ENCODE measurements at regions not wholly inside any gene's neighbourhood (a gene's known extent, or its start where the extent isn't known, plus 50 kb on each side); places are given as distances from the start of the nearest gene placed in this dataset.

- no peaks in the 10 kb centered on the region for H4K20me1 ChIP-seq (ENCODE audit: insufficient read depth)
- TF ChIP-seq EZH2 (IDR thresholded peaks at IDR 0.05; ENCODE audit: insufficient read depth, poor library complexity, severe bottlenecking) (no peak), EZH2phosphoT487 (IDR thresholded peaks at IDR 0.05; ENCODE audit: insufficient read depth, low read depth) (no peak)
- no peak overlapping the region for H3K4me2 ChIP-seq (ENCODE audit: unreplicated experiment)
- no peak overlapping the region for H3K4me3 ChIP-seq
- no peaks in the 10 kb centered on the region for H3K79me2 ChIP-seq (ENCODE audit: insufficient read depth)
- H3K9ac ChIP-seq = no peak overlapping the region
- H3F3A ChIP-seq (ENCODE audit: insufficient read depth) = no peaks in the 10 kb centered on the region
- H3K27me3 ChIP-seq (replicated peaks; ENCODE audit: insufficient read depth) = no peaks in the 10 kb centered on the region
- no peak overlapping the region for H2AFZ ChIP-seq
- H3K36me3 ChIP-seq (ENCODE audit: low read depth) = no peaks in the 10 kb centered on the region
- no peak for DNase-seq
- H3K9me3 ChIP-seq (ENCODE audit: low read depth) = no peaks in the 10 kb centered on the region
- WGBS, 2 experiments (ENCODE audit: low coverage in 1 of 2, low lambda C conversion rate in 2 of 2, missing lambda C conversion rate in 2 of 2) = 17 to 18% methylated on average over 5 of the region's 5 CpGs
- H3K4me1 ChIP-seq (ENCODE audit: insufficient read depth) = no peaks in the 10 kb centered on the region
- no peak overlapping the region for H3K27ac ChIP-seq
- H3K9me2 ChIP-seq (ENCODE audit: insufficient read depth) = no peaks in the 10 kb centered on the region
- in situ Hi-C loops (cut with MboI) = no loop called here
Observed at GRCh38 chr2:81158505-81158904, 854.0 kb upstream of the LRRTM1 start.

GRCh38 chr2:81148323-81148722 lies 843.8 kb upstream of the LRRTM1 start:
- Histone ChIP-seq H3K9ac (no peak overlapping the region), H3K27ac (no peak overlapping the region), H3K9me2 (ENCODE audit: insufficient read depth) (no peaks in the 10 kb centered on the region), H3K4me3 (no peak overlapping the region), H3K4me1 (ENCODE audit: insufficient read depth) (no peaks in the 10 kb centered on the region), H3K79me2 (ENCODE audit: insufficient read depth) (no peaks in the 10 kb centered on the region), H3K36me3 (ENCODE audit: low read depth) (no peaks in the 10 kb centered on the region), H3F3A (ENCODE audit: insufficient read depth) (no peaks in the 10 kb centered on the region), H3K27me3 (replicated peaks; ENCODE audit: insufficient read depth) (no peaks in the 10 kb centered on the region), H2AFZ (no peak overlapping the region), H3K4me2 (ENCODE audit: unreplicated experiment) (no peak overlapping the region), H3K9me3 (ENCODE audit: low read depth) (no peaks in the 10 kb centered on the region), H4K20me1 (ENCODE audit: insufficient read depth) (no peaks in the 10 kb centered on the region)
- no peak for DNase-seq
- in situ Hi-C loops (cut with MboI) = no loop called here
- TF ChIP-seq EZH2 (IDR thresholded peaks at IDR 0.05; ENCODE audit: insufficient read depth, poor library complexity, severe bottlenecking) (no peak), EZH2phosphoT487 (IDR thresholded peaks at IDR 0.05; ENCODE audit: insufficient read depth, low read depth) (no peak)
- 26 to 35% methylated on average over 4 of the region's 4 CpGs for WGBS, 2 experiments (ENCODE audit: low coverage in 1 of 2, low lambda C conversion rate in 2 of 2, missing lambda C conversion rate in 2 of 2)

GRCh38 chr2:81136296-81136695 lies 831.7 kb upstream of the LRRTM1 start:
- Histone ChIP-seq H3K9me3 (ENCODE audit: low read depth) (no peaks in the 10 kb centered on the region), H3K27ac (no peak overlapping the region), H3K9ac (no peak overlapping the region), H3K4me1 (ENCODE audit: insufficient read depth) (no peaks in the 10 kb centered on the region), H3K36me3 (ENCODE audit: low read depth) (no peaks in the 10 kb centered on the region), H3F3A (ENCODE audit: insufficient read depth) (no peaks in the 10 kb centered on the region), H3K9me2 (ENCODE audit: insufficient read depth) (no peaks in the 10 kb centered on the region), H4K20me1 (ENCODE audit: insufficient read depth) (no peaks in the 10 kb centered on the region), H3K4me2 (ENCODE audit: unreplicated experiment) (no peak overlapping the region), H3K4me3 (no peak overlapping the region), H3K27me3 (replicated peaks; ENCODE audit: insufficient read depth) (no peaks in the 10 kb centered on the region), H2AFZ (no peak overlapping the region), H3K79me2 (ENCODE audit: insufficient read depth) (no peaks in the 10 kb centered on the region)
- no peak for TF ChIP-seq EZH2phosphoT487 (IDR thresholded peaks at IDR 0.05; ENCODE audit: insufficient read depth, low read depth)
- no peak for TF ChIP-seq EZH2 (IDR thresholded peaks at IDR 0.05; ENCODE audit: insufficient read depth, poor library complexity, severe bottlenecking)
- no peak for DNase-seq
- in situ Hi-C loops (cut with MboI) = no loop called here

GRCh38 chr2:81097361-81097760 lies 792.8 kb upstream of the LRRTM1 start:
- no peak overlapping the region for H3K27ac ChIP-seq
- H3K9ac ChIP-seq = no peak overlapping the region
- WGBS, 2 experiments (ENCODE audit: low coverage in 1 of 2, low lambda C conversion rate in 2 of 2, missing lambda C conversion rate in 2 of 2) = 15 to 17% methylated on average over 1 of the region's 1 CpG
- no peaks in the 10 kb centered on the region for H3K9me2 ChIP-seq (ENCODE audit: insufficient read depth)
- no peak for DNase-seq
- no peak overlapping the region for H3K4me2 ChIP-seq (ENCODE audit: unreplicated experiment)
- in situ Hi-C loops (cut with MboI) = no loop called here
- TF ChIP-seq EZH2phosphoT487 (IDR thresholded peaks at IDR 0.05; ENCODE audit: insufficient read depth, low read depth) (no peak), EZH2 (IDR thresholded peaks at IDR 0.05; ENCODE audit: insufficient read depth, poor library complexity, severe bottlenecking) (no peak)
- H3K4me1 ChIP-seq (ENCODE audit: insufficient read depth) = no peaks in the 10 kb centered on the region
- no peaks in the 10 kb centered on the region for H3F3A ChIP-seq (ENCODE audit: insufficient read depth)
- H4K20me1 ChIP-seq (ENCODE audit: insufficient read depth) = no peaks in the 10 kb centered on the region
- H3K36me3 ChIP-seq (ENCODE audit: low read depth) = no peaks in the 10 kb centered on the region
- no peak overlapping the region for H2AFZ ChIP-seq
- no peak overlapping the region for H3K4me3 ChIP-seq
- no peaks in the 10 kb centered on the region for H3K9me3 ChIP-seq (ENCODE audit: low read depth)
- H3K27me3 ChIP-seq (replicated peaks; ENCODE audit: insufficient read depth) = no peaks in the 10 kb centered on the region
- H3K79me2 ChIP-seq (ENCODE audit: insufficient read depth) = no peaks in the 10 kb centered on the region

- H3K4me3 ChIP-seq = no peak overlapping the region
- no peak overlapping the region for H3K9ac ChIP-seq
- no peak for TF ChIP-seq EZH2phosphoT487 (IDR thresholded peaks at IDR 0.05; ENCODE audit: insufficient read depth, low read depth)
- H3K4me2 ChIP-seq (ENCODE audit: unreplicated experiment) = no peak overlapping the region
- H3K4me1 ChIP-seq (ENCODE audit: insufficient read depth) = no peaks in the 10 kb centered on the region
- no peak for DNase-seq
- H3K9me3 ChIP-seq (ENCODE audit: low read depth) = no peaks in the 10 kb centered on the region
- H3K27ac ChIP-seq = no peak overlapping the region
- no peaks in the 10 kb centered on the region for H3F3A ChIP-seq (ENCODE audit: insufficient read depth)
- in situ Hi-C loops (cut with MboI) = no loop called here
- no peaks in the 10 kb centered on the region for H3K36me3 ChIP-seq (ENCODE audit: low read depth)
- H4K20me1 ChIP-seq (ENCODE audit: insufficient read depth) = no peaks in the 10 kb centered on the region
- no peaks in the 10 kb centered on the region for H3K9me2 ChIP-seq (ENCODE audit: insufficient read depth)
- no peak overlapping the region for H2AFZ ChIP-seq
- H3K79me2 ChIP-seq (ENCODE audit: insufficient read depth) = no peaks in the 10 kb centered on the region
- no peaks in the 10 kb centered on the region for H3K27me3 ChIP-seq (replicated peaks; ENCODE audit: insufficient read depth)
Observed at GRCh38 chr2:81093031-81093430, 788.5 kb upstream of the LRRTM1 start.

All from GM23248 (cell line).